ENCODE measurements at regions not wholly inside any gene's neighbourhood (a gene's known extent, or its start where the extent isn't known, plus 50 kb on each side); places are given as distances from the start of the nearest gene placed in this dataset.

GRCh38 chr15:68503213-68503612 lies 71.2 kb upstream of the ITGA11 start:
- TF ChIP-seq CTCF (IDR thresholded peaks at IDR 0.05) (no peak), POLR2A (IDR thresholded peaks at IDR 0.05) (no peak)
